GM23248 (cell line): ENCODE measurements at regions not wholly inside any gene's neighbourhood (a gene's known extent, or its start where the extent isn't known, plus 50 kb on each side); places are given as distances from the start of the nearest gene placed in this dataset.

Source experiments
- EZH2 ChIP-seq: fragments of 200-600 bp; sonication (generic); IDR thresholded peaks from 2 replicates; pipeline ENCODE4 v1.6.1; 2018; ENCODE audit warnings: antibody characterized with exemption, mild to moderate bottlenecking; ENCODE audit not compliant: insufficient read depth, poor library complexity, severe bottlenecking
- EZH2phosphoT487 ChIP-seq: fragments of 200-600 bp; sonication (generic); IDR thresholded peaks from 2 replicates; pipeline ENCODE4 v1.6.1; 2018; ENCODE audit warnings: antibody characterized with exemption, moderate library complexity, mild to moderate bottlenecking, low read depth; ENCODE audit not compliant: insufficient read depth

- no peak for TF ChIP-seq EZH2
- no peak for TF ChIP-seq EZH2phosphoT487
Measured at GRCh38 chr6:25035174-25035511, 99.4 kb upstream of the RIPOR2 start.
